NCI-H345 treated with DMSO at 0.1 percent for 48 hours (cell line): ENCODE measurements at regions not wholly inside any gene's neighbourhood (a gene's known extent, or its start where the extent isn't known, plus 50 kb on each side); places are given as distances from the start of the nearest gene placed in this dataset.

Experiments
- DNase-seq: peaks from one replicate; lab custom pipeline; 2025; ENCODE audit not compliant: unreplicated experiment; lab: John Stamatoyannopoulos, UW

- DNase-seq: no peak
These were observed 65.1 kb upstream of the VSTM2A start for GRCh38 chr7:54477083-54477482.

- no peak for DNase-seq
These were observed 58.7 kb upstream of the VSTM2A start for GRCh38 chr7:54483523-54483922.

GRCh38 chr7:54485044-54485443, 57.1 kb upstream of the VSTM2A start:
- DNase-seq: peak; percentile 85
